Esophagus squamous epithelium (tissue), 4 donors: ENCODE measurements at regions not wholly inside any gene's neighbourhood (a gene's known extent, or its start where the extent isn't known, plus 50 kb on each side); places are given as distances from the start of the nearest gene placed in this dataset.

Source experiments
- POLR2A ChIP-seq, 4 donors: fragments of 450-650 bp; IDR thresholded peaks; one replicate each; pipeline ENCODE4 v1.6.1; 2017; ENCODE audit warnings: antibody characterized with exemption in 4 of 4, mild to moderate bottlenecking in 4 of 4, moderate library complexity in 3 of 4
- TF ChIP-seq, protein P1 (sequence below), 6 experiments: fragments of 450-650 bp in 4 of 6; fragments of 200-600 bp in 2 of 6; sonication (generic) in 2 of 6; IDR thresholded peaks; one replicate each; pipeline ENCODE4 v1.5.1; 2016 to 2019; ENCODE audit warnings: antibody characterized with exemption in 6 of 6, mild to moderate bottlenecking in 4 of 6, moderate library complexity in 4 of 6

DNA sequence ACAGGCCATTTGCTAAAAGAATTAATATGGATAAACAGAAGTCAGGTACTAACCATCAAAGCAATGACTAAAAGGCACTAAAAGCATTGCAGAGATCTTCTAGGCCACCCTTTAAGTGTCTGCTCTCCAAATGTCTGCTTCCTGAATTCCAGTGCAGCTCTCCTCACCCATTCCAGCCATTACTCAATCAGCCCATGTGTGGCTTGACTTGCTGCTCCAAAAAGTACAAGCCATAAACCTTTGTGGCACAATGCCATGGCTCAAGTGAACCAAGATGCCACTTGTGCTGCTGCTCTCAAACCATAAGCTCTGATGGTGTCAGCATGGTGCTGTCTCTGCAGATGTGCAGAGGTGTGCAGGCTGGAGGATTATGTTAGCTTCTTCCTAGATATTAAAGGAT, 290.2 kb upstream of the POU5F2 start:
- no peak for TF ChIP-seq POLR2A (IDR thresholded peaks at IDR 0.05)
- TF ChIP-seq, protein P1, sequence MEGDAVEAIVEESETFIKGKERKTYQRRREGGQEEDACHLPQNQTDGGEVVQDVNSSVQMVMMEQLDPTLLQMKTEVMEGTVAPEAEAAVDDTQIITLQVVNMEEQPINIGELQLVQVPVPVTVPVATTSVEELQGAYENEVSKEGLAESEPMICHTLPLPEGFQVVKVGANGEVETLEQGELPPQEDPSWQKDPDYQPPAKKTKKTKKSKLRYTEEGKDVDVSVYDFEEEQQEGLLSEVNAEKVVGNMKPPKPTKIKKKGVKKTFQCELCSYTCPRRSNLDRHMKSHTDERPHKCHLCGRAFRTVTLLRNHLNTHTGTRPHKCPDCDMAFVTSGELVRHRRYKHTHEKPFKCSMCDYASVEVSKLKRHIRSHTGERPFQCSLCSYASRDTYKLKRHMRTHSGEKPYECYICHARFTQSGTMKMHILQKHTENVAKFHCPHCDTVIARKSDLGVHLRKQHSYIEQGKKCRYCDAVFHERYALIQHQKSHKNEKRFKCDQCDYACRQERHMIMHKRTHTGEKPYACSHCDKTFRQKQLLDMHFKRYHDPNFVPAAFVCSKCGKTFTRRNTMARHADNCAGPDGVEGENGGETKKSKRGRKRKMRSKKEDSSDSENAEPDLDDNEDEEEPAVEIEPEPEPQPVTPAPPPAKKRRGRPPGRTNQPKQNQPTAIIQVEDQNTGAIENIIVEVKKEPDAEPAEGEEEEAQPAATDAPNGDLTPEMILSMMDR (IDR thresholded peaks at IDR 0.05) = no peak
